ENCODE measurements at regions not wholly inside any gene's neighbourhood (a gene's known extent, or its start where the extent isn't known, plus 50 kb on each side); places are given as distances from the start of the nearest gene placed in this dataset.

GRCh38 chr18:11269257-11269656 is 119.9 kb upstream of the PIEZO2 start:
- in situ Hi-C loops (cut with MboI; ENCODE audit: low pct_unique_long_range_greater_than_20kb, low sequenced_read_pairs, unreplicated experiment) = no loop called here
- TF ChIP-seq CTCF (IDR thresholded peaks at IDR 0.05; ENCODE audit: extremely low read depth, insufficient read depth, missing control alignments) = no peak
- DNase-seq (ENCODE audit: low spot score) = no peak

GRCh38 chr18:11268741-11269233 is 119.4 kb upstream of the PIEZO2 start:
- in situ Hi-C loops (cut with MboI; ENCODE audit: low pct_unique_long_range_greater_than_20kb, low sequenced_read_pairs, unreplicated experiment) = no loop called here
- DNase-seq (ENCODE audit: low spot score) = no peak
- no peak for TF ChIP-seq CTCF (IDR thresholded peaks at IDR 0.05; ENCODE audit: extremely low read depth, insufficient read depth, missing control alignments)

- no peak for DNase-seq (ENCODE audit: low spot score)
- in situ Hi-C loops (cut with MboI; ENCODE audit: low pct_unique_long_range_greater_than_20kb, low sequenced_read_pairs, unreplicated experiment) = no loop called here
- TF ChIP-seq CTCF (IDR thresholded peaks at IDR 0.05; ENCODE audit: extremely low read depth, insufficient read depth, missing control alignments) = no peak
Observed at GRCh38 chr18:11268153-11268552, 118.8 kb upstream of the PIEZO2 start.

GRCh38 chr18:11266781-11267480 is 117.6 kb upstream of the PIEZO2 start:
- TF ChIP-seq CTCF (IDR thresholded peaks at IDR 0.05; ENCODE audit: extremely low read depth, insufficient read depth, missing control alignments) = no peak
- no peak for DNase-seq (ENCODE audit: low spot score)
- in situ Hi-C loops (cut with MboI; ENCODE audit: low pct_unique_long_range_greater_than_20kb, low sequenced_read_pairs, unreplicated experiment) = no loop called here

GRCh38 chr18:11261486-11261885 is 112.1 kb upstream of the PIEZO2 start:
- no peak for TF ChIP-seq CTCF (IDR thresholded peaks at IDR 0.05; ENCODE audit: extremely low read depth, insufficient read depth, missing control alignments)
- no peak for DNase-seq (ENCODE audit: low spot score)
- in situ Hi-C loops (cut with MboI; ENCODE audit: low pct_unique_long_range_greater_than_20kb, low sequenced_read_pairs, unreplicated experiment) = no loop called here

- TF ChIP-seq CTCF (IDR thresholded peaks at IDR 0.05; ENCODE audit: extremely low read depth, insufficient read depth, missing control alignments) = no peak
- no peak for DNase-seq (ENCODE audit: low spot score)
- in situ Hi-C loops (cut with MboI; ENCODE audit: low pct_unique_long_range_greater_than_20kb, low sequenced_read_pairs, unreplicated experiment) = no loop called here
Observed at GRCh38 chr18:11260961-11261461, 111.6 kb upstream of the PIEZO2 start.

Data from GM13977 (cell line).